Progenitor cell of endocrine pancreas (in vitro differentiated cells): ENCODE measurements at regions not wholly inside any gene's neighbourhood (a gene's known extent, or its start where the extent isn't known, plus 50 kb on each side); places are given as distances from the start of the nearest gene placed in this dataset.

Source experiments
- DNase-seq: peaks from one replicate; pipeline ENCODE4 v3.0.0; 2021; ENCODE audit warnings: low spot score; ENCODE audit not compliant: unreplicated experiment
- H3K27ac Mint-ChIP-seq: 2 replicates; pipeline ENCODE4 v1.8.0; 2021; ENCODE audit warnings: mild to moderate bottlenecking, moderate library complexity, mixed read lengths
- H3K27me3 Mint-ChIP-seq: 2 replicates; pipeline ENCODE4 v1.8.0; 2021; ENCODE audit warnings: mixed read lengths
- H3K36me3 Mint-ChIP-seq: 2 replicates; pipeline ENCODE4 v1.8.0; 2022; ENCODE audit warnings: mixed read lengths; ENCODE audit not compliant: insufficient read depth
- H3K4me1 Mint-ChIP-seq: 2 replicates; pipeline ENCODE4 v1.8.0; 2021; ENCODE audit warnings: low read depth, mixed read lengths
- H3K4me3 Mint-ChIP-seq: 2 replicates; pipeline ENCODE4 v1.8.0; 2021; ENCODE audit warnings: low read depth, mild to moderate bottlenecking, moderate library complexity, mixed read lengths
- H3K9me3 Mint-ChIP-seq: 2 replicates; pipeline ENCODE4 v1.8.0; 2021; ENCODE audit warnings: low read depth, mixed read lengths
- CTCF ChIP-seq: fragments of 200-600 bp; sonication (generic); IDR thresholded peaks from one replicate; pipeline ENCODE4 v1.5.0; 2021; ENCODE audit warnings: antibody characterized with exemption, mild to moderate bottlenecking; ENCODE audit not compliant: unreplicated experiment

GRCh38 chr9:91150273-91150997, 211.3 kb downstream of the AUH start:
- no peak for TF ChIP-seq CTCF
- H3K27ac Mint-ChIP-seq, result no peak overlapping the region
- H3K4me1 Mint-ChIP-seq, result no peaks in the 10 kb centered on the region
- H3K36me3 Mint-ChIP-seq, result no peaks in the 10 kb centered on the region
- H3K9me3 Mint-ChIP-seq, result peaks cover 10% of the 10 kb centered on the region
- no peaks in the 10 kb centered on the region for H3K27me3 Mint-ChIP-seq
- DNase-seq, result no peak
- no peak overlapping the region for H3K4me3 Mint-ChIP-seq

- Mint-ChIP-seq H3K4me3 (no peak overlapping the region), H3K36me3 (no peaks in the 10 kb centered on the region), H3K27me3 (no peaks in the 10 kb centered on the region), H3K9me3 (peaks cover 10% of the 10 kb centered on the region), H3K4me1 (no peaks in the 10 kb centered on the region), H3K27ac (no peak overlapping the region)
- TF ChIP-seq CTCF, result no peak
- no peak for DNase-seq
Observed at GRCh38 chr9:91150998-91151717, 210.6 kb downstream of the AUH start.

- Mint-ChIP-seq H3K27me3 (no peaks in the 10 kb centered on the region), H3K9me3 (peaks cover 10% of the 10 kb centered on the region), H3K4me1 (no peaks in the 10 kb centered on the region), H3K36me3 (no peaks in the 10 kb centered on the region), H3K4me3 (no peak overlapping the region), H3K27ac (no peak overlapping the region)
- DNase-seq, result no peak
- no peak for TF ChIP-seq CTCF
Observed at GRCh38 chr9:91151718-91152095, 210.0 kb downstream of the AUH start.

GRCh38 chr9:91154686-91155085, 207.0 kb downstream of the AUH start:
- no peak for DNase-seq
- no peak for TF ChIP-seq CTCF
- H3K4me1 Mint-ChIP-seq, result no peaks in the 10 kb centered on the region
- H3K36me3 Mint-ChIP-seq, result no peaks in the 10 kb centered on the region
- H3K27me3 Mint-ChIP-seq, result no peaks in the 10 kb centered on the region
- peaks cover 7% of the 10 kb centered on the region for H3K9me3 Mint-ChIP-seq
- H3K27ac Mint-ChIP-seq, result no peak overlapping the region
- H3K4me3 Mint-ChIP-seq, result no peak overlapping the region

GRCh38 chr9:91155181-91155580, 206.5 kb downstream of the AUH start:
- Mint-ChIP-seq H3K36me3 (no peaks in the 10 kb centered on the region), H3K4me1 (no peaks in the 10 kb centered on the region), H3K9me3 (peaks cover 7% of the 10 kb centered on the region), H3K27ac (no peak overlapping the region), H3K4me3 (no peak overlapping the region), H3K27me3 (no peaks in the 10 kb centered on the region)
- TF ChIP-seq CTCF, result no peak
- no peak for DNase-seq
